Smooth muscle cell of the brain vasculature (primary cell): ENCODE measurements at regions not wholly inside any gene's neighbourhood (a gene's known extent, or its start where the extent isn't known, plus 50 kb on each side); places are given as distances from the start of the nearest gene placed in this dataset.

Experiments
- DNase-seq: peaks from one replicate; pipeline ENCODE4 v3.0.0-alpha.2; 2012; ENCODE audit warnings: low read depth, low spot score

DNA sequence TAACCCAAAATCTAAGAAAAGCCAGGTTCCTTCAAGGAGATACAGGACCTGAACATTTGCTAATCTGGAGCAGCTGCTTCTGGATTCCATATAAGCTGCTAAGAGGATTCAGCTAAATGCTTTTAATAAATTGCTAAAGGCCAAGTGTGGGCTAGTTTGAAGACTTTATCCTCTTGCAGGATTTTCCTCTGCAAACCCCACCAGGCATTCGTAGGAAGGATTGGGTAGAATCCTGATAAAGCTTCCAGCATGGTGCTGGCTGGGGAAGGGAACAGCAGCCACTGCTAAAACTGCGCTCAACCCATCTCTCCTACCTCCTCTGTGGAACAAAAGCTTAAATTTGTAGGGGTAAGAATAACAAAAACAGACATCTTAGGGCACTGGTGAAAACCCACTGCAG lies 61.3 kb upstream of the TAB3 start:
- DNase-seq, result no peak

DNA sequence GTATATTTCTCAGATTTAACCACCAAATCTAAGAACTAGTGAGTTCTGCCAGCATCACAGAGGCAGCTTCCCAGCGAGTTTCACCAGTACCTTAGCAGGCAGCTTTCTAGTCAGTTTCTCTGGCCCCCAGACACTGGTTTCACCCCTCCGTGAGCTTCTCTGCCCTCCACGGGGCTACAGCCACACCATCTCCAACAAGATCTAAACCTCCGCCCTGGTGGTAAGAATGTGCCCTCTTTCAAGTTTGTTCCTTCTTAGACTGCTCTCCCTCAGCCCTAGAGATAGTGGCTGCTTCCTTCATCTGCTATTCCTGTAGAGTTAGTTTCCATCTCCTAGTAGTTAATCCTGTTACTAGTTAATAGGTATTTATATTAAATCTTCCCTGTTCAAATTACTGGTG lies 60.5 kb upstream of the TAB3 start:
- DNase-seq, result no peak

DNA sequence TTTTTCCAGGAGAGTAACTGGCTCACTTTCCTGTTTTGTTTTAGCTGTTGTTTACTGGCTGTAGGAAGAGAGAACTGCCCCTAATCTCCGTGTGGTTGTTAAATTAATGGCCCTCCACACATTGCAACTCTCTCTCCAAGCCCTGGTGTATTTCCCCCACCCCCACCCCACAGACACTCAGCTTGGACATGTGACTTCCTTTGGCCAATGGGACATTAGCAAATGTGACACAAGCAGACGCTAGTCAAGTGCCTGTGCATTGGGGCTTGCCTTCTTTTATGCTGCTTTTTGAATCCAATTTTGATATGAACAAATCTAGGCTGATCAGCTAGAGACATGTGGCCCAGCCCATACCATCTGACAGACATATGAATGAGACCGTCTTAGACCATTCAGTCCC lies 59.6 kb upstream of the TAB3 start:
- DNase-seq, result no peak

- no peak for DNase-seq
These were observed 59.0 kb upstream of the TAB3 start for GRCh38 chrX:30948051-30948450.

GRCh38 chrX:30943984-30944383 lies 54.9 kb upstream of the TAB3 start:
- DNase-seq, result no peak

DNA sequence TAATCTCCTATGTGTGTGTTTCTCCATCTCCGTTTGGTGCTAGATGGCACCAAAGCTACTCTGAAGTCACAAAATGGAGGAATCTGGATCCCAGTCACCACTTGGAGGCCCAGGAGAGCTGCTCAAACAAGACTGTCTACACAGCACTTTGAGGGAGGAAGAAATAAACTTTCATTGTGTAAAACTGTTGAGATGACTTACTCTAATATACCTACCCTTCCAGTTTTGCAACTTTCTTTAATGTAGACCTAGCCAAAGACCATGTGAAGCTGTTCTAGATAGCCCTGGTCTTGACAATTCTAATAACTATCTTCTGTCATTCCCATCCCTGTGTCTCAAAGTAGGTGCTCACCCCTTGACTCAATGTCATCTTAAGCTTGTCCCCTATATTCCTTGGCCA lies 52.8 kb upstream of the TAB3 start:
- DNase-seq, result no peak

DNA sequence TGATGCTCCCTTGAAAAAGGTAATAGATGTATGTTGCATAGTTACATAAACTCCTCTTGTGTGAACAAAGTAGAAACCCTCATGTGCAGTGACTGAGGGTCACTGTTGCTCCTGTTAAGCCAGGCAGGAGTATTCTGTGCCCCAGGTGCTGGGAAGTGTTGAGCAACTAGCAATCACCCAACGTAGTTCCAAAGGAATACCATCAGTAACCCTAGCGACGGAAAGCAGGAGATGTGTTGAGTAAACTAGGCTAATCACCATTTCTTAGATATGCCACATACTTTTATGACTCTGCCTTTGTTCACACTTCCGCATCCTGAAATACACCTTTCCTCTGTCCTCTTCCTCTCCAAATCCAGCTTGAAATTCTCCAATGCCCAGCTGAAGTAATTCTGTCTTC lies 50.9 kb upstream of the TAB3 start:
- no peak for DNase-seq
